ENCODE measurements at regions not wholly inside any gene's neighbourhood (a gene's known extent, or its start where the extent isn't known, plus 50 kb on each side); places are given as distances from the start of the nearest gene placed in this dataset.

GRCh38 chr3:5339967-5340535 is 152.5 kb downstream of the EDEM1 start:
- DNase-seq (ENCODE audit: extremely low spot score): no peak
- CTCF ChIA-PET: no interaction called here
- TF ChIP-seq CTCF (IDR thresholded peaks at IDR 0.05; ENCODE audit: control extremely low read depth, extremely low read depth, low read depth, missing control alignments): no peak
- POLR2A ChIA-PET: no interaction called here

GRCh38 chr3:5341610-5342009 is 154.1 kb downstream of the EDEM1 start:
- no peak for TF ChIP-seq CTCF (IDR thresholded peaks at IDR 0.05; ENCODE audit: control extremely low read depth, extremely low read depth, low read depth, missing control alignments)
- ChIA-PET CTCF (interaction anchor here (1.3 kb wide), 1 partner anchor 9 kb away, joined by 3 read pairs; no protein-coding TSS in a partner anchor), POLR2A (no interaction called here)
- no peak for DNase-seq (ENCODE audit: extremely low spot score)

- no peak for TF ChIP-seq CTCF (IDR thresholded peaks at IDR 0.05; ENCODE audit: control extremely low read depth, extremely low read depth, low read depth, missing control alignments)
- POLR2A ChIA-PET: no interaction called here
- no peak for DNase-seq (ENCODE audit: extremely low spot score)
- CTCF ChIA-PET: interaction anchor here (1.5 to 2.1 kb wide), 2 partner anchors 11 to 19 kb away, joined by 3 to 6 read pairs; no protein-coding TSS in a partner anchor
Measured at GRCh38 chr3:5343459-5343858, 156.0 kb downstream of the EDEM1 start.

GRCh38 chr3:5344707-5345106 is 157.2 kb downstream of the EDEM1 start:
- ChIA-PET POLR2A (no interaction called here), CTCF (no interaction called here)
- DNase-seq (ENCODE audit: extremely low spot score): no peak
- TF ChIP-seq CTCF (IDR thresholded peaks at IDR 0.05; ENCODE audit: control extremely low read depth, extremely low read depth, low read depth, missing control alignments): no peak

GRCh38 chr3:5347486-5347885 is 160.0 kb downstream of the EDEM1 start:
- POLR2A ChIA-PET: no interaction called here
- no peak for DNase-seq (ENCODE audit: extremely low spot score)
- TF ChIP-seq CTCF (IDR thresholded peaks at IDR 0.05; ENCODE audit: control extremely low read depth, extremely low read depth, low read depth, missing control alignments): no peak
- CTCF ChIA-PET: interaction anchor here (1.2 to 1.9 kb wide), 3 partner anchors 8 to 14 kb away, joined by 4 to 8 read pairs (median 7); no protein-coding TSS in a partner anchor

- DNase-seq (ENCODE audit: extremely low spot score): no peak
- ChIA-PET CTCF (no interaction called here), POLR2A (no interaction called here)
- TF ChIP-seq CTCF (IDR thresholded peaks at IDR 0.05; ENCODE audit: control extremely low read depth, extremely low read depth, low read depth, missing control alignments): no peak
Measured at GRCh38 chr3:5348229-5348902, 160.9 kb downstream of the EDEM1 start.
